ENCODE measurements at regions not wholly inside any gene's neighbourhood (a gene's known extent, or its start where the extent isn't known, plus 50 kb on each side); places are given as distances from the start of the nearest gene placed in this dataset.

- intact Hi-C loops (cut with DNase I; ENCODE audit: low total_unique reads), result no loop called here
- no peaks in the 10 kb centered on the region for H3K36me3 ChIP-seq
- DNase-seq, result no peak
- peaks cover 0 to 26% (median 15%) of the 10 kb centered on the region in 8 donors for H3K9me3 ChIP-seq
- no peaks in the 10 kb centered on the region for H3K27me3 ChIP-seq (replicated peaks in 1 of 7)
- no peaks in the 10 kb centered on the region for H3K4me1 ChIP-seq
- H3K4me3 ChIP-seq, result no peak overlapping the region
- TF ChIP-seq POLR2AphosphoS5 (IDR thresholded peaks at IDR 0.05), result no peak
- TF ChIP-seq POLR2A (IDR thresholded peaks at IDR 0.05), result no peak
- TF ChIP-seq CTCF (IDR thresholded peaks at IDR 0.05 in 8 of 11, conservative IDR thresholded peaks at IDR 0.05 in 3 of 11), result no peak
- no peak overlapping the region for H3K27ac ChIP-seq
These were observed 682.0 kb upstream of the POT1 start for GRCh38 chr7:125611582-125611981.

DNA sequence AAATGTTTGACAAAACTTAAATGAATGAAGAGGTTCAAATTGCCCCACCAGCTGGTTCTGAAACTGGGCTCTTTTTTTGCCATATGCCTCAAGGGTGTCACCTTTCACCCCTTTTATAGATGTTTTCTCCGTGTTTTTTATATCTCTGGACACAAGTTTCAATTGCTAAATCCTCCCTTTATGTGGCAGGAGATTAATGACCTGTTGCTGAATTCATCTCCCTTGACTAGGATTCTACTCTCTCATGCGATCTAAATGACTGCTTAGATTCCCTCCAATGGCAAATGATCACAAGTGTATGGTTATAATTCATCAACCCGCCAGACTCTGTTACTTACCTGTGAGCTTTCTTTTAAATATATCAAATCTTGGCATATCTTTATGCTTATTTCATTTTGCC is 677.0 kb upstream of the POT1 start:
- intact Hi-C loops (cut with DNase I; ENCODE audit: low total_unique reads), result no loop called here
- H3K4me3 ChIP-seq, result no peak overlapping the region
- no peaks in the 10 kb centered on the region for H3K36me3 ChIP-seq
- no peak for DNase-seq
- TF ChIP-seq CTCF (IDR thresholded peaks at IDR 0.05 in 8 of 11, conservative IDR thresholded peaks at IDR 0.05 in 3 of 11) (no peak), POLR2AphosphoS5 (IDR thresholded peaks at IDR 0.05) (no peak), POLR2A (IDR thresholded peaks at IDR 0.05) (no peak)
- H3K9me3 ChIP-seq, result no peaks in the 10 kb centered on the region
- 65 to 79% (median 69%) methylated on average over 3 of the region's 3 CpGs for WGBS, 5 donors
- no peaks in the 10 kb centered on the region for H3K4me1 ChIP-seq
- no peaks in the 10 kb centered on the region for H3K27me3 ChIP-seq (replicated peaks in 1 of 7)
- H3K27ac ChIP-seq, result no peak overlapping the region

- Histone ChIP-seq H3K4me3 (no peak overlapping the region), H3K4me1 (no peaks in the 10 kb centered on the region)
- WGBS, 5 donors, result 74 to 82% (median 81%) methylated on average over 2 of the region's 2 CpGs
These were observed 675.6 kb upstream of the POT1 start for GRCh38 chr7:125605241-125605640.

DNA sequence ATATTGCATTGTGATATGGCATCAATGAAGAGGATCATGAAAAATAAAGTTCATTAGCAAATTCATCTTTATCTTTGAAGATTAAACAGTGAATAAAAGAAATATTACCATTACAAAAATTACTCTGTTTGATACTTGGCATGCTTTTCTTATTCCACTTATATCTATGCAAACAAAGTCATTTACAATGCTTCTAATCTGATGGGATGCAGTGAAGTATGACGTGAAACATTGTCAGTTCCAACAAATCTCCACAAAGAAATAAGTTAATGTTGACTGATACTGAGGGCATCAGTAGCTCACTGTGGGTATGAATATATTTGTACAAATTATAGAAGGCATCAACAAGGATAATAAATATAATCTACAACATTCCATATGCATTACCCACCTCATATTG is 672.8 kb upstream of the POT1 start:
- WGBS, 5 donors, result 83 to 90% (median 89%) methylated on average over 1 of the region's 1 CpG
- Histone ChIP-seq H3K4me1 (no peaks in the 10 kb centered on the region), H3K36me3 (no peaks in the 10 kb centered on the region), H3K4me3 (no peak overlapping the region), H3K27me3 (replicated peaks in 1 of 7) (no peaks in the 10 kb centered on the region), H3K9me3 (peaks cover 0 to 5% (median 0%) of the 10 kb centered on the region in 8 donors), H3K27ac (no peak overlapping the region)
- TF ChIP-seq CTCF (IDR thresholded peaks at IDR 0.05 in 8 of 11, conservative IDR thresholded peaks at IDR 0.05 in 3 of 11) (no peak), POLR2AphosphoS5 (IDR thresholded peaks at IDR 0.05) (no peak), POLR2A (IDR thresholded peaks at IDR 0.05) (no peak)
- DNase-seq, result no peak
- intact Hi-C loops (cut with DNase I; ENCODE audit: low total_unique reads), result no loop called here

More at GRCh38 chr7:125605241-125605640, 675.6 kb upstream of the POT1 start:
- intact Hi-C loops (cut with DNase I; ENCODE audit: low total_unique reads), result no loop called here
- Histone ChIP-seq H3K27ac (no peak overlapping the region), H3K9me3 (no peaks in the 10 kb centered on the region), H3K27me3 (replicated peaks in 1 of 7) (no peaks in the 10 kb centered on the region), H3K36me3 (no peaks in the 10 kb centered on the region)
- TF ChIP-seq POLR2A (IDR thresholded peaks at IDR 0.05) (no peak), CTCF (IDR thresholded peaks at IDR 0.05 in 8 of 11, conservative IDR thresholded peaks at IDR 0.05 in 3 of 11) (no peak), POLR2AphosphoS5 (IDR thresholded peaks at IDR 0.05) (no peak)
- no peak for DNase-seq

Measured in spleen (tissue), 11 donors.